Caco-2 (cell line): ENCODE measurements at regions not wholly inside any gene's neighbourhood (a gene's known extent, or its start where the extent isn't known, plus 50 kb on each side); places are given as distances from the start of the nearest gene placed in this dataset.

Source experiments
- BruUV-seq: library from RNA; stranded (reverse); fragments of 400-500 nt; replicated peaks from 2 replicates; lab custom pipeline; 2021; lab: Mats Ljungman, UMichigan
- CTCF ChIA-PET: fragments of 300-600 bp; sonication (Branson Sonifier 250); formaldehyde crosslinking; loops from one replicate; lab custom pipeline; 2022; ENCODE audit warnings: antibody characterized with exemption; lab: Charles Lee
- POLR2A ChIA-PET: fragments of 300-600 bp; sonication (Branson Sonifier 250); formaldehyde crosslinking; loops from one replicate; lab custom pipeline; 2022; ENCODE audit warnings: antibody characterized with exemption; lab: Charles Lee
- DNase-seq, 2 experiments: peaks; one replicate each; pipeline versions ENCODE4 v3.0.0 to v3.0.0-alpha.2; 2020 to 2022
- H3K27me3 ChIP-seq: replicated peaks from 2 replicates; pipeline ENCODE4 v1.6.0; 2011; ENCODE audit warnings: low read length; ENCODE audit not compliant: control insufficient read depth, insufficient read depth
- H3K36me3 ChIP-seq: 2 replicates; pipeline ENCODE4 v1.5.1; 2011; ENCODE audit warnings: low read length; ENCODE audit not compliant: control insufficient read depth, insufficient read depth
- H3K4me1 ChIP-seq: fragments of 250-450 bp; sonication (Bioruptor Pico); 2 replicates; pipeline ENCODE4 v1.5.1; 2020; ENCODE audit warnings: mild to moderate bottlenecking
- H3K4me3 ChIP-seq: 2 replicates; pipeline ENCODE4 v1.5.1; 2011; ENCODE audit warnings: low read depth, mild to moderate bottlenecking, control low read depth, low read length
- H3K9me3 ChIP-seq: fragments of 250-450 bp; sonication (Bioruptor Pico); 2 replicates; pipeline ENCODE4 v1.5.1; 2020; ENCODE audit warnings: mild to moderate bottlenecking, moderate library complexity
- H3K27ac Mint-ChIP-seq: one replicate; pipeline ENCODE4 v1.8.0; 2022; ENCODE audit warnings: mixed read lengths; ENCODE audit not compliant: unreplicated experiment
- H3K27me3 Mint-ChIP-seq: one replicate; pipeline ENCODE4 v1.8.0; 2022; ENCODE audit warnings: mixed read lengths; ENCODE audit not compliant: insufficient read depth, unreplicated experiment
- H3K36me3 Mint-ChIP-seq: one replicate; pipeline ENCODE4 v1.8.0; 2022; ENCODE audit warnings: mild to moderate bottlenecking, mixed read lengths; ENCODE audit not compliant: insufficient read depth, unreplicated experiment
- H3K4me1 Mint-ChIP-seq: one replicate; pipeline ENCODE4 v1.8.0; 2022; ENCODE audit warnings: low read depth, mixed read lengths; ENCODE audit not compliant: unreplicated experiment
- H3K4me3 Mint-ChIP-seq: one replicate; pipeline ENCODE4 v1.8.0; 2022; ENCODE audit warnings: mild to moderate bottlenecking, moderate library complexity, mixed read lengths; ENCODE audit not compliant: unreplicated experiment
- H3K9me3 Mint-ChIP-seq: one replicate; pipeline ENCODE4 v1.8.0; 2022; ENCODE audit warnings: mixed read lengths; ENCODE audit not compliant: unreplicated experiment
- CTCF ChIP-seq, 2 experiments: fragments of 200-600 bp in 1 of 2; IDR thresholded peaks; 1 replicate in 1 of 2; 2 replicates in 1 of 2; pipeline versions ENCODE4 v1.5.1 to v1.8.0; 2011 to 2022; ENCODE audit warnings: antibody characterized with exemption in 1 of 2, control low read depth in 1 of 2, inconsistent platforms in 1 of 2, low read depth in 1 of 2, low read length in 1 of 2, mild to moderate bottlenecking in 1 of 2, moderate library complexity in 1 of 2; ENCODE audit not compliant: insufficient read depth in 1 of 2, severe bottlenecking in 1 of 2, unreplicated experiment in 1 of 2
- intact Hi-C: fragments of 100-400 bp; cut with micrococcal nuclease; formaldehyde crosslinking; loops from one replicate; pipeline ENCODE4 v1.10.0; 2022; ENCODE audit not compliant: unreplicated experiment

- POLR2A ChIA-PET, result no interaction called here
- H3K4me1 ChIP-seq, result peaks cover 5% of the 10 kb centered on the region; the same call in 1 of the 2 replicates
- no peaks in the 10 kb centered on the region for H3K9me3 Mint-ChIP-seq
- H3K9me3 ChIP-seq, result no peaks in the 10 kb centered on the region
- CTCF ChIA-PET, result no interaction called here
- no peak for DNase-seq
- no peaks in the 10 kb centered on the region for H3K27me3 ChIP-seq
- no peak overlapping the region for H3K27ac Mint-ChIP-seq
- TF ChIP-seq CTCF (IDR thresholded peaks at IDR 0.05; ENCODE audit: insufficient read depth in 1 of 2, low read depth in 1 of 2, low read length in 1 of 2, severe bottlenecking in 1 of 2, unreplicated experiment in 1 of 2), result no peak
- H3K4me1 Mint-ChIP-seq, result no peaks in the 10 kb centered on the region
- intact Hi-C loops, result no loop called here
- H3K36me3 Mint-ChIP-seq, result no peaks in the 10 kb centered on the region
- BruUV-seq, result no TSS peak
- H3K4me3 ChIP-seq, result no peak overlapping the region
- no peaks in the 10 kb centered on the region; the same call in 1 of the 2 replicates for H3K36me3 ChIP-seq
- H3K4me3 Mint-ChIP-seq, result no peak overlapping the region
- H3K27me3 Mint-ChIP-seq, result peaks cover 5% of the 10 kb centered on the region
Observed at GRCh38 chr17:71113347-71113746, 944.0 kb downstream of the KCNJ2 start.

- ChIA-PET CTCF (no interaction called here), POLR2A (no interaction called here)
- peaks cover 5% of the 10 kb centered on the region for H3K27me3 Mint-ChIP-seq
- no peak overlapping the region for H3K27ac Mint-ChIP-seq
- Histone ChIP-seq H3K4me1 (peaks cover 5% of the 10 kb centered on the region; the same call in 1 of the 2 replicates), H3K27me3 (no peaks in the 10 kb centered on the region), H3K4me3 (no peak overlapping the region), H3K36me3 (no peaks in the 10 kb centered on the region; the same call in 1 of the 2 replicates), H3K9me3 (no peaks in the 10 kb centered on the region)
- no peak for DNase-seq
- no peaks in the 10 kb centered on the region for H3K4me1 Mint-ChIP-seq
- TF ChIP-seq CTCF (IDR thresholded peaks at IDR 0.05; ENCODE audit: insufficient read depth in 1 of 2, low read depth in 1 of 2, low read length in 1 of 2, severe bottlenecking in 1 of 2, unreplicated experiment in 1 of 2), result no peak
- no peak overlapping the region for H3K4me3 Mint-ChIP-seq
- no peaks in the 10 kb centered on the region for H3K9me3 Mint-ChIP-seq
- intact Hi-C loops, result no loop called here
- H3K36me3 Mint-ChIP-seq, result no peaks in the 10 kb centered on the region
- no TSS peak for BruUV-seq
Observed at GRCh38 chr17:71114911-71115668, 945.8 kb downstream of the KCNJ2 start.

GRCh38 chr17:71115669-71115972 lies 946.3 kb downstream of the KCNJ2 start:
- ChIA-PET CTCF (no interaction called here), POLR2A (no interaction called here)
- Histone ChIP-seq H3K4me3 (no peak overlapping the region), H3K4me1 (peaks cover 5% of the 10 kb centered on the region; the same call in 1 of the 2 replicates), H3K27me3 (no peaks in the 10 kb centered on the region), H3K36me3 (no peaks in the 10 kb centered on the region; the same call in 1 of the 2 replicates), H3K9me3 (no peaks in the 10 kb centered on the region)
- TF ChIP-seq CTCF (IDR thresholded peaks at IDR 0.05; ENCODE audit: insufficient read depth in 1 of 2, low read depth in 1 of 2, low read length in 1 of 2, severe bottlenecking in 1 of 2, unreplicated experiment in 1 of 2), result no peak
- H3K4me3 Mint-ChIP-seq, result no peak overlapping the region
- no TSS peak for BruUV-seq
- H3K9me3 Mint-ChIP-seq, result no peaks in the 10 kb centered on the region
- DNase-seq, result no peak
- H3K4me1 Mint-ChIP-seq, result no peaks in the 10 kb centered on the region
- H3K27me3 Mint-ChIP-seq, result peaks cover 5% of the 10 kb centered on the region
- H3K36me3 Mint-ChIP-seq, result no peaks in the 10 kb centered on the region
- intact Hi-C loops, result no loop called here
- no peak overlapping the region for H3K27ac Mint-ChIP-seq
